ENCODE measurements at regions not wholly inside any gene's neighbourhood (a gene's known extent, or its start where the extent isn't known, plus 50 kb on each side); places are given as distances from the start of the nearest gene placed in this dataset.

GRCh38 chr18:55849391-55849790, 261.4 kb upstream of the TCF4 start:
- Histone ChIP-seq H3K27ac (no peak overlapping the region), H3K27me3 (no peaks in the 10 kb centered on the region), H3K4me3 (no peak overlapping the region), H3K36me3 (no peaks in the 10 kb centered on the region), H3K4me1 (peaks cover 0 to 2% (median 0%) of the 10 kb centered on the region in 4 donors), H3K9me3 (no peaks in the 10 kb centered on the region)
- DNase-seq (no peak), ATAC-seq (ENCODE audit: low FRiP score in 2 of 2) (no peak)
- WGBS, 2 donors, result 67 to 73% methylated on average over 1 of the region's 1 CpG
- TF ChIP-seq POLR2A (IDR thresholded peaks at IDR 0.05), result no peak
- no peak for TF ChIP-seq CTCF (IDR thresholded peaks at IDR 0.05)
- no peak for TF ChIP-seq POLR2AphosphoS5 (IDR thresholded peaks at IDR 0.05)
- TF ChIP-seq EP300 (IDR thresholded peaks at IDR 0.05), result no peak

- Histone ChIP-seq H3K4me1 (peaks cover 0 to 2% (median 0%) of the 10 kb centered on the region in 4 donors), H3K27me3 (no peaks in the 10 kb centered on the region), H3K27ac (no peak overlapping the region), H3K36me3 (no peaks in the 10 kb centered on the region), H3K9me3 (no peaks in the 10 kb centered on the region), H3K4me3 (no peak overlapping the region)
- TF ChIP-seq CTCF (IDR thresholded peaks at IDR 0.05), result no peak
- no peak for TF ChIP-seq POLR2AphosphoS5 (IDR thresholded peaks at IDR 0.05)
- TF ChIP-seq POLR2A (IDR thresholded peaks at IDR 0.05), result no peak
- TF ChIP-seq EP300 (IDR thresholded peaks at IDR 0.05), result no peak
- no peak for ATAC-seq (ENCODE audit: low FRiP score in 2 of 2)
- DNase-seq, result no peak
- WGBS, 2 donors, result 89 to 92% methylated on average over 3 of the region's 3 CpGs
Measured at GRCh38 chr18:55847960-55848359, 260.0 kb upstream of the TCF4 start.

- no peak overlapping the region for H3K4me3 ChIP-seq
- peaks cover 0 to 2% (median 0%) of the 10 kb centered on the region in 4 donors for H3K4me1 ChIP-seq
- peaks cover 0 to 9% (median 0%) of the 10 kb centered on the region in 4 donors for H3K9me3 ChIP-seq
- DNase-seq (no peak), ATAC-seq (ENCODE audit: low FRiP score in 2 of 2) (no peak)
- TF ChIP-seq EP300 (IDR thresholded peaks at IDR 0.05), result no peak
- no peak for TF ChIP-seq CTCF (IDR thresholded peaks at IDR 0.05)
- TF ChIP-seq POLR2A (IDR thresholded peaks at IDR 0.05), result no peak
- no peak for TF ChIP-seq POLR2AphosphoS5 (IDR thresholded peaks at IDR 0.05)
- no peaks in the 10 kb centered on the region for H3K27me3 ChIP-seq
- 80 to 86% methylated on average over 4 of the region's 4 CpGs for WGBS, 2 donors
- no peaks in the 10 kb centered on the region for H3K36me3 ChIP-seq
- H3K27ac ChIP-seq, result no peak overlapping the region
Measured at GRCh38 chr18:55845221-55845620, 257.2 kb upstream of the TCF4 start.

GRCh38 chr18:55844382-55844781, 256.4 kb upstream of the TCF4 start:
- Histone ChIP-seq H3K27ac (no peak overlapping the region), H3K27me3 (no peaks in the 10 kb centered on the region), H3K9me3 (peaks cover 0 to 9% (median 0%) of the 10 kb centered on the region in 4 donors), H3K36me3 (no peaks in the 10 kb centered on the region), H3K4me1 (peaks cover 0 to 2% (median 0%) of the 10 kb centered on the region in 4 donors), H3K4me3 (no peak overlapping the region)
- WGBS, 2 donors, result 62 to 63% methylated on average over 4 of the region's 4 CpGs
- DNase-seq, result no peak
- ATAC-seq (ENCODE audit: low FRiP score in 2 of 2), result no peak
- TF ChIP-seq POLR2A (IDR thresholded peaks at IDR 0.05) (no peak), POLR2AphosphoS5 (IDR thresholded peaks at IDR 0.05) (no peak), CTCF (IDR thresholded peaks at IDR 0.05) (no peak), EP300 (IDR thresholded peaks at IDR 0.05) (no peak)

- Histone ChIP-seq H3K27me3 (no peaks in the 10 kb centered on the region), H3K4me3 (no peak overlapping the region), H3K4me1 (peaks cover 0 to 2% (median 0%) of the 10 kb centered on the region in 4 donors), H3K36me3 (no peaks in the 10 kb centered on the region), H3K9me3 (peaks cover 0 to 9% (median 0%) of the 10 kb centered on the region in 4 donors), H3K27ac (no peak overlapping the region)
- WGBS, 2 donors, result 93 to 95% methylated on average over 2 of the region's 2 CpGs
- TF ChIP-seq POLR2AphosphoS5 (IDR thresholded peaks at IDR 0.05), result no peak
- no peak for TF ChIP-seq EP300 (IDR thresholded peaks at IDR 0.05)
- no peak for TF ChIP-seq CTCF (IDR thresholded peaks at IDR 0.05)
- no peak for TF ChIP-seq POLR2A (IDR thresholded peaks at IDR 0.05)
- no peak for DNase-seq
- ATAC-seq (ENCODE audit: low FRiP score in 2 of 2), result no peak
Measured at GRCh38 chr18:55841314-55841713, 253.3 kb upstream of the TCF4 start.
